Activated gamma-delta T cell treated with Interleukin-2 at 50 U/mL for 16 hours (primary cell): ENCODE measurements at regions not wholly inside any gene's neighbourhood (a gene's known extent, or its start where the extent isn't known, plus 50 kb on each side); places are given as distances from the start of the nearest gene placed in this dataset.
"Not testable (repeated sequence)": the region's sequence is repeated elsewhere in the genome, so short reads cannot be mapped to it uniquely, and the experiment has no call there.

Source experiments
- DNase-seq: peaks from one replicate; pipeline ENCODE4 v3.0.0-alpha.2; 2020

DNA sequence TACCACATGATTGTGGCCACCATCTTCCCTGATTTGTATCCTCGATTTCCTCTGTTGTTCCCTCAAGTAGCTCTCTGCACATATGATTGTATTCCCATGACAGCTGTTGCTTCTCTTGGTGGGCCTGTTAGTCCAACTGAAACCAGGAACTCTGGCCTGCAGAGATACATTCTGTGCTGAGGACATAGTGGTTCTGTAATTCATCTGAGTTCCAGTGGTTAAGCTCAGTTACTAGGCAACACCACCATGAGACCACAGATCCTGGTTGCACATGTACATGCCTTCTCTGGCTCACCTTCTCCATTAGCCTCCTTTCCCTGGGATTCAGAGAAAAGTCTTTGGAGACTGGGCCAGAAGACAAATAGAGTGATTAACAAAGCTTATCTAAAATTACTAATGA, 172.1 kb upstream of the SLC7A11 start:
- DNase-seq: no peak

DNA sequence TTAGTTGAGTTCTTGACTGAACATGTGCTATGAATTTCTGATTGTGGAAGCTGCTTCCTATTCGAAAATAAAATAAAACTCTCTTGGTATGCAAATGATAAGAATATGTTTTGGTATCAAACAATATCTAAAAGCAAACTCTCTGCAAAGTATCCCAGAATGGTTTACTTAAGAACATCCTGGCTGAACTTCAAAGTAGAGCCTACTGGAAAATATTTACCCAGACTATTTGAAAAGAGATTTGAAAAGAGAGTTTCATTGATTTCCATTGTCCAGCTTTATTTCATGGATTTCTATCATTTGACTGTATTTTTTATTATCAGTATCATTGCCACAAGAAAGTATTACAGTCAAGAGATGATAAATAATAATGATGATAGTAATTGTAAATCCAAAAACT, 171.1 kb upstream of the SLC7A11 start:
- no peak for DNase-seq

DNA sequence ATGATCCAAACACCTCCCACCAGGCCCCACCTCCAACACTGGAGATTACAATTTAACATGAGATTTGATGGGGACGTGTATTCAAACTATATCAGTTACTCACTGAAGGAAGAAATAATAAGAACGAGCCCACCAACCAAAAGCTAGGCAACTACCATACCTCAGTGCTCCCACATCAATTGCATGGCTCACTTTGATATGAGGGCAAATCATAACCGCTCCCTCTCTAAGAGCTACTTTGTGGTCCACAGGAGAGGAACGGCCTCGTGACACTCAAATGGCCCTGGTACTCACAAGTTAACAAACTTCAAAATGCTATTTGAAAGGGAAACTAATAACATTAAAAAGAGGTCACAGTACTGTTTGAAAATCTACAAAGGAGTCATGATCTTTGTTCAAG, 170.7 kb upstream of the SLC7A11 start:
- no peak for DNase-seq

DNA sequence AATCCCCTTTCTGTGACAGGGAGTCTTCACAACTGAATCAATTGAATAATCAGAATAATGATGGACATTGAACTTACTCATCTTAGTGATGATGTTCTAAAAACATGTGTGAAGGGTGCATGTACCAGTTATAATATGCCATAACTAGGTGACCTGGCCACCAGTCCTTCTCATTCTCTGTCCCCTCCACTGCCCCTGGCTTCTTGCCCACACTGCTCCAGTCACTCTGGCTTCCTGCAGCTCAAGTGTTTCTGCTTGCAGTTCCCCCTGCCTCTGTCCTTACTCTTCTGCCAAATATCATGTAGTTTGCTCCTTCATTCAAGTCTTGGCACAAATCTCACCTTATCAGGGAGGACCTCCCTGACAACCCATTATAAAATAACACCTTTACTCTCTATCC, 168.1 kb upstream of the SLC7A11 start:
- DNase-seq: no peak

DNA sequence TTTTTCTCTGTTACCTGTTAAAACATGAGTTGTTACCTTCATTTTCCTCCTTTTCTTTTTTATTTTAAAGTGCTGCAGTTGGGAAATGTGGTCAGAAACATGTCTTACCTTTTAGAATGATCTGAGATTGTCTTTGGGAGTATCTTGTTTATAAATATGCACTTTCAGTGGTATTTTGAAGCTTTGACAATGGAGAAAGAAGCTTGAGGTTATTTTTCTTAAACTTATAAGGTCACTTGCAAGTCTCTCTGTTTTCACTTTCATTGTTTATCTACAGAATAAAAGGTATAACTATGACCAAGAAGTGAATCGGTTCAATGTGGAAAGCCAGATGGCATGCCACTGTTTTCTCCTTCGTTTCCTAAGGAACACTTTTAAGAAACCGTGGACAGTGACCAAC, 167.5 kb upstream of the SLC7A11 start:
- no peak for DNase-seq

DNA sequence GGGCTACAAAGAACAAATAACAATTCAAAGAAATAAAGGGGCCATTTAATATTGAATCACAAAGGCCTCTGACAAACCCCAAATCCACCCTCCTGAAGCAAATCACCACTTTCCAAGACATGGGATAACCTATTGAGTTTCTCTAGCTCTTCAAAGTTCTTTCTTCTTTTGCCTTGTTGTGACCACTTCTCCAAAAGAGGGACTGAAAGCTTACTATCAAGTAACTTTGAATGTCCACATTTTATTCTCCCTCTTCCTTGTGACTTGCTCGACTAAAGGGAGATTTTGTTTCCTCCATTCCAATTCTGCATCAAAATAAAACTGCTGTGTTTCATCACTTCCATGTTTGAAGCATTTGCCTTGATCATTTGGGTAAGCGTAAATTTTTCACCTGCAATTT, 166.6 kb upstream of the SLC7A11 start:
- DNase-seq: no peak

DNA sequence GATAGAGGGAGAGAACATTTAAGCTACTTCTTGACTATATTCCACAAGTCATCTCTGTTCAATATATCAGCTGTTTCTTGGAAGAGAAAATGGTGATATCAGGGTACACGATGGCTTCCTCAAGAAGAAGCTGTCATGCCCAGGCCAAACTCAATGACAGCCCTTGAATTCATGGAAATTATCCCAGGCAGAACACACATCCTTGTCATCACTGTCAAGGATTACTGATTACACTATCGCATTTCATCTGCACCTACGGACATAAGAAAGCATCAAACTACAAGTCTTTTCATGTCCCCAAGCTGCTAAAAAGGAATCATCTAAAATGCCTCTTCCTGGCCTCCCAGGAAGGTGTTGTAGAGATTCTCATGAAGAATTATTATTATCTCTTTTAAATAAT, 165.2 kb upstream of the SLC7A11 start:
- DNase-seq: no peak

DNA sequence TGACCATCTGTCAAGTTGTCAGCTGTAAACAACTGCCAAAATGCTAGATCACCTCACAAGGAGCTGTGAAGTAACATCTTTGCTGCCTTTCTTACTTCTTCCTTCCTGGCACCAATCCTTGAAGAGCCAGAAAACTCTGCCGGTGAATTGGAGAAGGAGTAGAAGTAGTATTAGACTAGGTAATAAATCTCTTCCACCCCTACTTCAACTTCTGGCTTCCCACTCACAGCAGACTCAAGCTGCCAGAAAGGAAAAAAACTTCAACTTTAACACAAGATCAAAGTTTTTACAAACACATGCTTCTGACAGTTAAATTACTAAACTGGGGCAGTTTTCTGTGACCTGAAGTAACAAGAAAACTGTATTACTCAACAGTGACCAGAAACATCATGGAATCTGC, 164.7 kb upstream of the SLC7A11 start:
- no peak for DNase-seq

DNA sequence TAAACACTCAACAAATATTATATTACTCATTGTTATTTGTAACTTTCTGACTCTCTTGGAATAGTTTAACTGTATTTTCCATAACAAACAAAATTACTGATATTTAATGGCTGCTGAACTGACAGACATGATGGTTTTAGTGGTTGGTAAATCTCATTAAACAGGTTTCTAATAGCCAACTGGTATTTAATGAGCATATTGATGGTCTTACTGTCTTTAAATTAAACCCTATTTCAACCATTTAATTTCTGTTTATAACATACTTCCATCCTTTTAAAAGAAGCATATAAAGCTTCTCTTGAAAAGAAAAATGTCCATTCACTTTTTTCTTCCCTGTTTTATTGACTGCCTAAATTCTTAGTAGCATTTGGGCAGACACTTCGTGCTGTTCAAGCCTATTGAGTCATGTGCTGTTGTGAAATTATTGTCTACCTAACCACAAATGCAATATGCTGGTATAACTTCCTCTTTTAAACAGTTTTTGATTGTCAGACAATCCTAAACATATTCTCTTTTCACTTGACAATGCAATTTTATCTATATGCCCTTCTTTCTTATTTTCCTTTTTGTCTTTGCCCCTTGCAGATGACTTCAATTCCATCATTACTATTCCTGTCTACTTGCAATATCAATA, 163.9 kb upstream of the SLC7A11 start:
- DNase-seq: no peak

DNA sequence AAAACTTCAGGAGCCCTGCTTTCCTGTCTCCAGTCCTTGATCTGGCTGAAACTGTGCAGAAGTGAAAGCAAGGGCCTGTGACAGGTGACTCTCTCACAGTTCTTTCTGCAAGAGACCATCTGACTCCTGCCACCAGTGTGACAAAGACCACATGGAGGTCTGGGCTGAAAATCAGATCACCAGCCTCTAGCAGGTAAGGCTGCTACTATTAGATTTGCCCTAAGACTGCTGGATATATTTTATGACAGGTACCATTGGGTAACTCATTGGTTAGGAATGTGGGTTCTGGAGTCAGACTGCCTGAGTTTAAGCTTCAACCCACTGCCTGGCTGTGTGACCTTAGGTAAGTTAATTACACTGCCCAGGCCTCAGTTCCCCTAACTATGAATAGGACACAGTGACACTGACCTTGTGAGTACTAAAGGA, 163.3 kb upstream of the SLC7A11 start:
- no peak for DNase-seq

DNA sequence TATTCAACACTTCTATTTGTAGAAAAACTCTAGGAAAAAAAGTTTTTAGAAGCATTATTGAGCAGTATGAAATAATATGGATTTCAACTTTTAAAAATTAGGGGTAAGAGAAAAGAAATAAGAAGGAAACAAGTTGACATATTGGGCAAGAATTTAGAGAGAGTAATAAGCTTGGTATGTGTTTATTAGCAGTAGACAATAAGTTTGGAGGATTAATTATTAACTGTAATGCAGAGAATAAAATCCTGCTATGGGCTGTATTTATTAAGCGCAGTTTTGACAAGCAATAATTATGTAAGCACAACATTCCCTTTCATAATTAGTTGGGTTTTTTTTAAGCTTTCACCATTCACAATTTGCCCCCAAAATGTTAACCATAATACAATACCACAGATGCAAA, 162.7 kb upstream of the SLC7A11 start:
- no peak for DNase-seq

DNA sequence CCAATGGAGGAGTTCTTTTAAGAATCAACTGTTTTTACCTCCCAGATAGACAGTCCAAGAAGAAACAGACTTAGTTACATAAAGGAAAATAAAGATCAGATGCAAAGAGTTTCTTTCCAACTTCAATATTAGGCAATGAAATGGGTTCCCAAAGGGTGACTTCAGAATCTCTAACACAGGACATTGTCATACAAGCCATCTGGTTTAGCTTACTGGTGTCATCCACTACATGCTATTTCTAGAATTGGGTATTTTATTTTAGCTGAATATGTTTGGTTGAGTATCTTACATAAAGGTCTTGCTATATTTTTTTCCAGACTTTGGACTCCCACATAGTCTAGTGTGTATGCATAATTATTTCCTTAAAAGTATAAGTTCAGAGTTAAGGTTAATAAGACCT, 162.1 kb upstream of the SLC7A11 start:
- DNase-seq: no peak

DNA sequence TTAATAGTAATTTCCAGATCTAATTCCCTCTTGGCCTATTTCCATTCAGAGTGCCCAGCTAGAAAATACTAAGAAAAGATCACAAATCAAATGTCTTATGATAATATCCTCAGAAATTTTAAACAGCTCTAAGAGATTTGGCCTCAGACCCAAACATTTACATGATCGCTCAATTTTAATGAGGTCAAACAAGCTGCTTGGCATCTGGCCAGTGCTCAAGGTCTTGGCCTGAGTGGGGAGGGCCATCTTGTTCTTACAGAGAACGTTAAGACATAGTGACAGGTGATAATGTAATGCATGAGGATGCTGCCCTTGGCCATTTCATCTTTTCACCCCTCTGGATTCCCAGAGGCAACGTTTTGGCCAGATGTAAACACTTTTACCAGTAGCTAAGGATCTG, 159.2 kb upstream of the SLC7A11 start:
- DNase-seq: no peak

DNA sequence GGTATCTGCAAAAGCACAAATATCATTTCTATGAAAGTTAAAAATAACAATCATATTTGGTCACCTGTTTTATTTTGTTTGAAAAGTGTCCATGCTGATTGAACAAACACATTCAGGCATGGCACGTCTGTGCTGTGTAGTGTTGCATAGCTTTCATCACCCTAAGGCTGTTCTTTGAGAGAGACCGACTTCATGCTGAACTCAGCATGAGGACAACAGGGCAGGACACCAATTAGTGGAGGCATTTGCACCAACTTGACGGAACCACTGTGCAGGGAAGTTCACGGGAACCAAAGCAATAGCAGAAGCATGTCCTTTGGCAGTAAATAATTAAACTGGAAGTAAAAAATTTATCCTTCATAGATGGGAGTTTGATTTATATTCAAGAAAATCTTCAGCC, 158.4 kb upstream of the SLC7A11 start:
- DNase-seq: no peak

DNA sequence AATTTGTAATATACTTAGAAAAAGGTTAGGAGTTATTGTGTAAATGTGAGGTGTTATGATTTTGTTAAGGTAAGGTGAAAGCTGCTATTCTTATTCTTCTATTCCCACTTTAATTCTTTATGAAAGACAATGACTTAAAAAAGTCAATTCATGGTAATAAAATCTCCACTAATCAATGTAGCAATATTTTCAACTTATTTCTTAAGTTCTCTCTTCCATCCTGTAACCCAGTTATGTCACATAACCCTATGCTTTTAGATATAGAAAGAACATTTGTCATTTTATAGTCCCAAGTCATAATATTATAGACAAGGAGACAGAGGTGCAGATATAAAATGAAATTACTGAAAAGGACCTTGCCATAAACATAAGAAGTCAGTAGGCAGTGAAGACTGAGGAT, 157.9 kb upstream of the SLC7A11 start:
- DNase-seq: no peak

DNA sequence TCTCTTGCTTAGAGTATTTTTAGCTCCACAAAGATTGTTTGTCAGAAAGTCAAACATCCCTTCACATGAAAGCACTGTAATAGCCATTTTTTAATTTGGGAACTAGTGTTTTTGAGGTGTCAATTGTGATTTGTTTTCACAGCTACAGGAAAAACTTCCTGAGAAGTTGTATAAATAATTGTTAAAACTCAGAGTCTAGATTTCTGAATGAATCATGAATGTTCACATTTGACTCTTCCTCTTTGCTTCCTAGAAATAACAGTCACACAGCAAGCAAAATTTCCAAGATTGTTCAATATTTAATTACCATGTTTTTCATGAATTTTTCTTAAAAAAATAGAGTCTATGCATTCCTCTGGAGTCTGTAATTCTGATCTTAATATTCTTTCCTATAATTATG, 156.9 kb upstream of the SLC7A11 start:
- DNase-seq: no peak

DNA sequence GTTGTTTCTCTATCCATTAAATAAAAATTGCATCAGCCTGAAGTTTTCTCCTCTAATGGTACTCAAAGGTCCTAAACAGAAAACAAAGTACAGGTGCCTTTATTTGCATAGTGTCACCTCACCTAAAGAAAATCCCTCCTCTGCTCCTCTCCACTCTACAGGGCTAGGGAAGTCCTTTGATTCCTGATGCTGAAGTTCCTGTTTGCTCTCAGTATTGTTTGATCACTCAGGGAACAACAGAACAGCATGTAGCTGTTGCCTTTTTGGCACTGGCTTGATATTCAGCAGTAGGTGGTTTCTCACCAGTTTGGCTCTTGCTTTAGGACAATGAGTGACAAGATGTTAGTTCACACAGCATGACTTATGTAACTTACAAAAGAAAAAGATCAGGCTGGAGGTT, 156.2 kb upstream of the SLC7A11 start:
- no peak for DNase-seq

DNA sequence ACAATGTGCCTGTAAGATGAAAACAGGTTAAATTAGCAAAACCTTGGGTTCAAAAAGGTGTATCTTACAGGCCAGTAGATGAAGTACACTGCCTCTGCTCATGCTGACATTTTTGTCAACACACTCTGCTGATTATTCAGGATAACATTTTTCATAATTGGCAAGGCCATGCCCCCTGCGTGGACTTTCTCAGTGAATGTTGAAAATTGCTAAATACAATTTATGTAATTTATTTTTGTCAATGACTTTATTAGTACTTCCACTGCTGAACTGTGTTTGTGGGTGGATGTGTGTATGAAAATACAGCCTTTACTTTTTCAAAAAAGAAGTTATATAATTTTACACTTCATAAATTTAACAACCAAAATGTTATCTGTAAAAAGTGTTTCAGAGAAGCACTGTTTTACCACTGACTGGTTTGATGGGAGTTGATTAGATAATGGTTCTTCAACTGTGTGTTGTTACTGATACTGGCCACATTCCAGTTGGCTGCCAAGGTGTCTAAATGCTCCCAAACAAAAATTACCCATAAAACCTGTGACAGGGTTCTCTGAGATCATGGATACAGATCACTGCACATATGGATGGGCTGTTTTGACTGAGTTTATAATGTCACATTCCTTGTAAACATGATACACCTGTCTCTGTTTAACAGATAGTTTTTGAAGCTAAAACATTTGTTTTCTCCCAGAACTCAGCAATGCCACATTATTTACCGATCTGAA, 151.9 kb upstream of the SLC7A11 start:
- DNase-seq: no peak

DNA sequence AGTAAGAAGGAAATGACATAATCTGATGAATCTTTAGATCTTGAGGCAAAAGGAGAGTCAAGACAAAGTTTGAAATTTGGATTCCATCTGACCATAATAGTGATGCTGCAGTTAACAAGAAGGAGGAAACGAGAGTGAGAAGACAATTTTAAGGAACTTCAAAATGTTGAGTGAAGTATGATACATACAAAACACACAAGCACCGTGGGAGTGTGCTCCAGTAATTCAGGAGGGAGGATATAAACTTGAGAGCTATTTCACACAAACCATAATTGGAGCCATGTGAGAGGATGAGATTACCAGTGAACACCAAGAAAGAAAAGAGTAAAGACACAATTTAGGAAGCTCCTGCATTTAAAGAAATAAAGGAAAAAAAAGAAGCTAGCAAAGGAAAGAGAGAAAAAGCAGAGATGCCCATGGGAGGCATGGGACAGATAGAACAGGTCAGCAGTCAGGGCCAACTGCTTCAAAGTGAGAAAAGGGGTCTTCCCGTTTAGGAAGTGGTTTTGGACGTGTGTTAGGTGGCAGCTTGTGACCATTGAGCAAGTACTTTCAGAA, 150.7 kb upstream of the SLC7A11 start:
- no peak for DNase-seq

DNA sequence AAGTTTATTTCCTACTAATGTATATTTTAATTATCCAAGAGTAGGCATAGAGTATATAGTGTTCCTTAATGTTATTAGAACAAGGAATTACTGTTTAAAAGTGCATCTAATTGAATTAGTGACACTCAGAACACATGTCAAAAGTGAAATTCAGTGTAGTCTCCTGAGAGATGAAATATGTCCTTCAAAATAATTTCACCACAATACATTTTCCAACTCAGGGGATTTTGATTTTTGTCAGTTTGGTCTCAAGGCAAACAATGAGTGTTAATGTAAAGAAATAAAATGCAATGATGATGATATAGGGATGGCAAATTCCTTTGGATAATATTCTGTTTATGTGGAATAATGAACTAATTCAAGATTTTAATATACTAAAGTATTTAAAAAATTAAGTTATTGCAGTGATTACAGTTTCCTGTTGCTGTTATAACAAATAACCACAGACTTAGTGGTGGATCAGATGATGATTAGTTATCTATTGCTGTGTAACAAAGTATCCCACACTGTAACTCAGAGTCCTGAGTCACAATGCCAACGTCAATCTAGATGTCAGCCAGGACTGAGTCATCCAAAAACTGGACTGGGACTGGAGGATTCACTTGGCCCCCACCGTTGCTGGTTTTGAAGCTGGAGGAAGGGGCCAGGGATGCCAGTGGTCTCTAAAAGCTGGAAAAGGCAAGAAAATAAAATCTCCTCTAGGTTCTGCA, 148.0 kb upstream of the SLC7A11 start:
- DNase-seq: no peak

DNA sequence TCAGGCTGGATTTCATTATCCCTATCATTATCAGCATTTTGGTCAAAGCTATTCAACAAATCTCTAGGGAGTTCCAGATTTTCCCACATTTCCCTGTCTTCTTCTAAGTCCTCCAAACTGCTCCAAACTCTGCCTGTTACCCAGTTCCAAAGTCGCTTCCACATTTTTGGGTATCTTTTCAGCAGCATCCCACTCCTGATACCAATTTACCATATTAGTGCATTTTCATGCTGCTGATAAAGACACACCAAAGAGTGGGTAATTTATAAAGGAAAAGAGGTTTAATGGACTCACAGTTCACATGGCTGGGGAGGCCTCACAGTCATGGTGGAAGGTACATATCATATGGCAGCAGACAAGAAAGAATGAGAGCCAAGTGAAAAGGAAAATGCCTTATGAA, 132.8 kb upstream of the SLC7A11 start:
- DNase-seq: no peak

DNA sequence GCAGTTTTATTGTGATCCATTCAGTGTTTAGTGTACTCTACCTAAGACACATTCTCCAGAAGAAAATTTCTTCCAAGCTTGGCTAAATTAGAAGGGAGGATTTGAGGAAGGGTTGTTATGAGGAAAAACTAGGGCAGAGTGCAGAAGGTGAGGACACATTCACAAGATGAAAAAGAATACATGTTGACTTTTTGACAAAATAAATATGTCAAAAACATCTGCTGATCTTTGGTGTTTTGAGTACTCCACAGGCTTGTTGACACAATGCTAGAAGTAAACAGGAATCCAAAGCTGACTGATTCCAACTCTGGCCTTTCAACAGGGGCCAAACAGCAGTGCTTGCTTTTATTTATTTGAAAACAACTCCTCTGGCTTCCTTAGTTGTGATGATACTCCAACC, 125.8 kb upstream of the SLC7A11 start:
- no peak for DNase-seq

DNA sequence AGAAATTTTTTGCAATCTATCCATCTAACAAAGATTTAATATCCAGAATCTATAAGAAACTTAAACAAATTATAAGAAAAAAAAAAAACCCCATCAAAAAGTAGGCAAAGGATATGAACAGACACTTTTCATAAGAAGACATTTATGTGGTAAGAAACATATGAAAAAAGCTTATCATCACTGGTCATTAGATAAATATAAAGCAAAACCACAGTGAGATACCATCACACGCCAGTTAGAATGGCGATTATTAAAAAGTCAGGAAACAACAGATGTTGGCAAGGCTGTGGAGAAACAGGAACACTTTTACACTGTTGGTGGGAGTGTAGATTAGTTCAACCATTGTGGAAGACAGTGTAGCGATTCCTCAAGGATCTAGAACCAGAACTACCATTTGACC, 110.3 kb upstream of the SLC7A11 start:
- DNase-seq: not testable (repeated sequence)

DNA sequence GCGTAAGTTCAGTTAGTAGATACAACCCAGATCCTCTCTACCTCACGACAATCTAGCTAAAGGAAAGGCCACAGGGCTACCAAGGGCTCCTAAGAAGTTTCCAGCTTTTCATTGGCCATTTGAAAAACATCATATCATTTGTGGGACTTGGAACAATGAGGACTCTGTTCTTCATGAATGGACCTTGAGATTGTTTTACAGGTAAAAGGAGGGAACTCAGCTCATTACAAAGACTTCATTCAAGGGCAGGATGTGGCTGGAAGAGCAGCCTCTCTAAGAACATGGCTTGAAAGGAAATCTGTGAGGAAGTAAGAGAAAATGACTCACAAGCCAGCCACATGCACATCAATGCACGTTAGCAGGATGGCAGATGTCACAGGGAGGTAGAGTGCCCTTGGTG, 105.9 kb upstream of the SLC7A11 start:
- no peak for DNase-seq
